HT-29 (cell line): ENCODE measurements at regions not wholly inside any gene's neighbourhood (a gene's known extent, or its start where the extent isn't known, plus 50 kb on each side); places are given as distances from the start of the nearest gene placed in this dataset.

Experiments
- DNase-seq: peaks from one replicate; pipeline ENCODE4 v3.0.0-alpha.2; 2015; ENCODE audit warnings: low spot score

DNA sequence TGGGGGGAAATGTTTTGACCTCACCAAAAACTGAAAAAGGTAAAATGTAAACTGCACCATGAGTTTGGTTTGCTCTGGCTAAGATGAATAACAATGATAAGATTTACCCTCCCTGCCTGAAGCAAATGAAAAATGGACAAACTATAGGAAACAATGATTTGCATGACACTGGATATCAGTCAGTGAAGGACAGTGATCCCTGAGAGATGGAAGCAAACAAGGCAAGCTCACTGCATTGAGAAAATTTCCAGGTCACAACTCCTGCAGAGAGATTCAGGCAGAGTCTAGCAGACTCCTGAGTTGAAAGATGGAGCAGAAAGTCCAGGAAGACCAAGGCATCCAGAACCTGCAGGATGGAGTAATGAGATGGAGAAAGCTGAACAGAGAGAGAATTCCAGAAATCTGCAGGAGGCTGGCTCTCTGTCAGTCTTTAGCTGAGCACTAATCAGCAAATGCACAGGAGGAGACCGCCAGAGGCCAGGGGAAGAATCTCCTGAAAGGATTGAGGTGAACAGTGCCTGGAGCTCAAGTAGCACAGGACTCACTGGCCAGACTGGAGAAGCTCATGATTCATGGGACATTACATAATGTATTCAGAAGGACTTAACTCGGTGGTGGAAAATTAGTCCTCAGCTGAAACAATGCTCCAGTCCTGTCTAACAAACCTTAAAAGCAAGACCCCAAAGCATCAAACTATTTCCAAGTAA lies 51.2 kb upstream of the PALS2 start:
- DNase-seq = no peak
